ENCODE measurements at regions not wholly inside any gene's neighbourhood (a gene's known extent, or its start where the extent isn't known, plus 50 kb on each side); places are given as distances from the start of the nearest gene placed in this dataset.

GRCh38 chr1:217268058-217268457, 362.8 kb downstream of the GPATCH2 start:
- no peaks in the 10 kb centered on the region for H3K4me1 Mint-ChIP-seq
- no peaks in the 10 kb centered on the region for H3K36me3 Mint-ChIP-seq
- no peaks in the 10 kb centered on the region for H3K27me3 Mint-ChIP-seq
- H3K9me3 Mint-ChIP-seq = peaks cover 1% of the 10 kb centered on the region
- no peak for DNase-seq
- no peak overlapping the region for H3K27ac Mint-ChIP-seq
- H3K4me3 Mint-ChIP-seq = no peak overlapping the region

- Mint-ChIP-seq H3K27ac (no peak overlapping the region), H3K27me3 (no peaks in the 10 kb centered on the region), H3K9me3 (peaks cover 2% of the 10 kb centered on the region), H3K4me3 (no peak overlapping the region), H3K36me3 (no peaks in the 10 kb centered on the region), H3K4me1 (no peaks in the 10 kb centered on the region)
- DNase-seq = no peak
Measured at GRCh38 chr1:217261636-217262035, 369.3 kb downstream of the GPATCH2 start.

GRCh38 chr1:217260676-217261075, 370.2 kb downstream of the GPATCH2 start:
- no peaks in the 10 kb centered on the region for H3K36me3 Mint-ChIP-seq
- DNase-seq = no peak
- no peaks in the 10 kb centered on the region for H3K4me1 Mint-ChIP-seq
- no peak overlapping the region for H3K27ac Mint-ChIP-seq
- H3K4me3 Mint-ChIP-seq = no peak overlapping the region
- H3K9me3 Mint-ChIP-seq = peaks cover 2% of the 10 kb centered on the region
- H3K27me3 Mint-ChIP-seq = no peaks in the 10 kb centered on the region

GRCh38 chr1:217253985-217254384, 376.9 kb downstream of the GPATCH2 start:
- Mint-ChIP-seq H3K36me3 (no peaks in the 10 kb centered on the region), H3K9me3 (peaks cover 3% of the 10 kb centered on the region), H3K4me3 (no peak overlapping the region), H3K27me3 (no peaks in the 10 kb centered on the region), H3K27ac (no peak overlapping the region), H3K4me1 (no peaks in the 10 kb centered on the region)
- no peak for DNase-seq

GRCh38 chr1:217253351-217253750, 377.5 kb downstream of the GPATCH2 start:
- Mint-ChIP-seq H3K4me3 (no peak overlapping the region), H3K36me3 (no peaks in the 10 kb centered on the region), H3K27ac (no peak overlapping the region), H3K4me1 (no peaks in the 10 kb centered on the region), H3K9me3 (peaks cover 3% of the 10 kb centered on the region), H3K27me3 (no peaks in the 10 kb centered on the region)
- DNase-seq = no peak

GRCh38 chr1:217251121-217251520, 379.8 kb downstream of the GPATCH2 start:
- H3K27me3 Mint-ChIP-seq = no peaks in the 10 kb centered on the region
- no peak for DNase-seq
- H3K27ac Mint-ChIP-seq = no peak overlapping the region
- H3K4me3 Mint-ChIP-seq = no peak overlapping the region
- no peaks in the 10 kb centered on the region for H3K4me1 Mint-ChIP-seq
- no peaks in the 10 kb centered on the region for H3K36me3 Mint-ChIP-seq
- H3K9me3 Mint-ChIP-seq = peaks cover 3% of the 10 kb centered on the region

GRCh38 chr1:217249857-217250256, 381.0 kb downstream of the GPATCH2 start:
- DNase-seq = no peak
- H3K27ac Mint-ChIP-seq = no peak overlapping the region
- peaks cover 3% of the 10 kb centered on the region for H3K9me3 Mint-ChIP-seq
- H3K4me3 Mint-ChIP-seq = no peak overlapping the region
- H3K36me3 Mint-ChIP-seq = no peaks in the 10 kb centered on the region
- H3K4me1 Mint-ChIP-seq = no peaks in the 10 kb centered on the region
- H3K27me3 Mint-ChIP-seq = no peaks in the 10 kb centered on the region

- peaks cover 1% of the 10 kb centered on the region for H3K9me3 Mint-ChIP-seq
- no peaks in the 10 kb centered on the region for H3K27me3 Mint-ChIP-seq
- no peaks in the 10 kb centered on the region for H3K4me1 Mint-ChIP-seq
- H3K27ac Mint-ChIP-seq = no peak overlapping the region
- no peak for DNase-seq
- H3K4me3 Mint-ChIP-seq = no peak overlapping the region
- no peaks in the 10 kb centered on the region for H3K36me3 Mint-ChIP-seq
Measured at GRCh38 chr1:217244971-217245370, 385.9 kb downstream of the GPATCH2 start.

- DNase-seq = no peak
- H3K4me3 Mint-ChIP-seq = no peak overlapping the region
- no peaks in the 10 kb centered on the region for H3K36me3 Mint-ChIP-seq
- no peaks in the 10 kb centered on the region for H3K27me3 Mint-ChIP-seq
- H3K27ac Mint-ChIP-seq = no peak overlapping the region
- H3K9me3 Mint-ChIP-seq = no peaks in the 10 kb centered on the region
- no peaks in the 10 kb centered on the region for H3K4me1 Mint-ChIP-seq
Measured at GRCh38 chr1:217240656-217241055, 390.2 kb downstream of the GPATCH2 start.

- Mint-ChIP-seq H3K4me3 (no peak overlapping the region), H3K27me3 (no peaks in the 10 kb centered on the region), H3K27ac (no peak overlapping the region), H3K9me3 (no peaks in the 10 kb centered on the region), H3K36me3 (no peaks in the 10 kb centered on the region), H3K4me1 (no peaks in the 10 kb centered on the region)
- no peak for DNase-seq
Measured at GRCh38 chr1:217238945-217239344, 391.9 kb downstream of the GPATCH2 start.

- no peak overlapping the region for H3K27ac Mint-ChIP-seq
- H3K27me3 Mint-ChIP-seq = no peaks in the 10 kb centered on the region
- no peaks in the 10 kb centered on the region for H3K4me1 Mint-ChIP-seq
- no peak for DNase-seq
- H3K36me3 Mint-ChIP-seq = no peaks in the 10 kb centered on the region
- H3K9me3 Mint-ChIP-seq = no peaks in the 10 kb centered on the region
- no peak overlapping the region for H3K4me3 Mint-ChIP-seq
Measured at GRCh38 chr1:217230412-217230811, 400.5 kb downstream of the GPATCH2 start.

GRCh38 chr1:217228689-217229088, 402.2 kb downstream of the GPATCH2 start:
- H3K36me3 Mint-ChIP-seq = no peaks in the 10 kb centered on the region
- H3K4me3 Mint-ChIP-seq = no peak overlapping the region
- H3K4me1 Mint-ChIP-seq = no peaks in the 10 kb centered on the region
- DNase-seq = no peak
- H3K9me3 Mint-ChIP-seq = no peaks in the 10 kb centered on the region
- H3K27me3 Mint-ChIP-seq = no peaks in the 10 kb centered on the region
- no peak overlapping the region for H3K27ac Mint-ChIP-seq

- Mint-ChIP-seq H3K4me1 (no peaks in the 10 kb centered on the region), H3K36me3 (no peaks in the 10 kb centered on the region), H3K4me3 (no peak overlapping the region), H3K9me3 (no peaks in the 10 kb centered on the region), H3K27me3 (no peaks in the 10 kb centered on the region), H3K27ac (no peak overlapping the region)
- DNase-seq = no peak
Measured at GRCh38 chr1:217224201-217224600, 406.7 kb downstream of the GPATCH2 start.

- Mint-ChIP-seq H3K4me1 (no peaks in the 10 kb centered on the region), H3K27ac (no peak overlapping the region), H3K36me3 (no peaks in the 10 kb centered on the region), H3K9me3 (no peaks in the 10 kb centered on the region), H3K27me3 (no peaks in the 10 kb centered on the region), H3K4me3 (no peak overlapping the region)
- no peak for DNase-seq
Measured at GRCh38 chr1:217214551-217214950, 416.3 kb downstream of the GPATCH2 start.

GRCh38 chr1:217211486-217211885, 419.4 kb downstream of the GPATCH2 start:
- no peaks in the 10 kb centered on the region for H3K27me3 Mint-ChIP-seq
- no peak for DNase-seq

GRCh38 chr1:217205578-217205977, 425.3 kb downstream of the GPATCH2 start:
- DNase-seq = no peak
- no peak overlapping the region for H3K4me3 Mint-ChIP-seq
- no peaks in the 10 kb centered on the region for H3K4me1 Mint-ChIP-seq

More at GRCh38 chr1:217211486-217211885, 419.4 kb downstream of the GPATCH2 start:
- no peaks in the 10 kb centered on the region for H3K36me3 Mint-ChIP-seq
- H3K4me3 Mint-ChIP-seq = no peak overlapping the region
- peaks cover 3% of the 10 kb centered on the region for H3K9me3 Mint-ChIP-seq
- no peak overlapping the region for H3K27ac Mint-ChIP-seq
- no peaks in the 10 kb centered on the region for H3K4me1 Mint-ChIP-seq

GRCh38 chr1:217196616-217197015, 434.3 kb downstream of the GPATCH2 start:
- DNase-seq = no peak
- no peaks in the 10 kb centered on the region for H3K4me1 Mint-ChIP-seq
- no peak overlapping the region for H3K27ac Mint-ChIP-seq
- H3K27me3 Mint-ChIP-seq = no peaks in the 10 kb centered on the region
- H3K9me3 Mint-ChIP-seq = peaks cover 5% of the 10 kb centered on the region
- no peak overlapping the region for H3K4me3 Mint-ChIP-seq
- H3K36me3 Mint-ChIP-seq = no peaks in the 10 kb centered on the region

More at GRCh38 chr1:217205578-217205977, 425.3 kb downstream of the GPATCH2 start:
- peaks cover 10% of the 10 kb centered on the region for H3K9me3 Mint-ChIP-seq
- H3K27ac Mint-ChIP-seq = no peak overlapping the region
- H3K36me3 Mint-ChIP-seq = no peaks in the 10 kb centered on the region
- no peaks in the 10 kb centered on the region for H3K27me3 Mint-ChIP-seq
